Activated naive CD8-positive, alpha-beta T cell (primary cell): ENCODE measurements at regions not wholly inside any gene's neighbourhood (a gene's known extent, or its start where the extent isn't known, plus 50 kb on each side); places are given as distances from the start of the nearest gene placed in this dataset.

Experiments used
- H3K27ac Mint-ChIP-seq: one replicate; pipeline ENCODE4 v1.8.0; 2021; ENCODE audit warnings: mixed read lengths
- H3K27me3 Mint-ChIP-seq: one replicate; pipeline ENCODE4 v1.8.0; 2021; ENCODE audit warnings: mixed read lengths
- H3K36me3 Mint-ChIP-seq: one replicate; pipeline ENCODE4 v1.8.0; 2021; ENCODE audit warnings: mixed read lengths
- H3K4me1 Mint-ChIP-seq: one replicate; pipeline ENCODE4 v1.8.0; 2021; ENCODE audit warnings: low read depth, mixed read lengths
- H3K4me3 Mint-ChIP-seq: one replicate; pipeline ENCODE4 v1.8.0; 2021; ENCODE audit warnings: mild to moderate bottlenecking, mixed read lengths
- H3K9me3 Mint-ChIP-seq: one replicate; pipeline ENCODE4 v1.8.0; 2021; ENCODE audit warnings: low read depth, mixed read lengths

DNA sequence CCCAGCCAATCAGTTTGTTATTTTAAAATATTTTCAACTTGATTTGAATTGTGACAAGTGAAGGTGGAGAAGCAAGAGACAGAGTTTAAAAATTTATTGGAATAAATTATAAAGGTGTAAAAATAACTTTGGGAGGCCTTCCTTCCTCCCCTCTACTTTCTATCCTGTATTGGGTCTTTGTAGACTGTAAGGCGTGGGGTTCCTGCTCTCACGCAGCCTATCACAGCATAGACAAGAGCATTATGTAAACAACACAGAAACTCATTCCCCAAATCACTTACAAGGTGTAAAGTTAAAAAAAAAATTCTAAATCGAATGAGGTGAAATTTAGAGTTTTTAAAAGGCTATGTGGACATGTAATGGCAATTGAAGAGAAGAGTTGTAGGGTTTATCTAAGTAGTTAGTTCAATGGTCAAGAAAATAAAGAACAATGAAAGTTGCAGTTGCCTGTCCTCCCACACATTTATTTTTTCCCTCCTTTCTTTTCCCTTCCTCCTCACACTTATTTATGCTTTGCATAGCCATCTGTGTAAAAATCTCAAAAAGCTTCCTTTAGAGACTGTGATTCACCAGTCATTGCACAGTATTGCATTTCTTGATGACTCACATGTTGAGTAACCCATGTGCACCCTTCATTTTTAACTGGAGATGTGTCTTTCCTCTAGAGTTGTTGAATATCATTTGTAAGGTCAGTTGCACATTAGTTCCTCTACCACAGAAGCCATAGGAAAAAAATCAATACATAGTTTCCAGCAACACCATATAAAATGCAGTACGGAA lies 242.2 kb downstream of the PTPRC start:
- H3K27ac Mint-ChIP-seq = peak overlapping the region; percentile 89

GRCh38 chr1:198883184-198883583 lies 244.3 kb downstream of the PTPRC start:
- Mint-ChIP-seq H3K27me3 (no peaks in the 10 kb centered on the region), H3K36me3 (peaks cover 23% of the 10 kb centered on the region), H3K9me3 (peaks cover 7% of the 10 kb centered on the region), H3K4me3 (no peak overlapping the region), H3K4me1 (peaks cover 47% of the 10 kb centered on the region), H3K27ac (peak overlapping the region; percentile 61)

More for the DNA sequence above, 242.2 kb downstream of the PTPRC start:
- H3K36me3 Mint-ChIP-seq = peaks cover 25% of the 10 kb centered on the region
- H3K27me3 Mint-ChIP-seq = no peaks in the 10 kb centered on the region
- peaks cover 42% of the 10 kb centered on the region for H3K4me1 Mint-ChIP-seq
- peaks cover 7% of the 10 kb centered on the region for H3K9me3 Mint-ChIP-seq
- peak overlapping the region; percentile 46 for H3K4me3 Mint-ChIP-seq

- H3K27me3 Mint-ChIP-seq = no peaks in the 10 kb centered on the region
- H3K4me1 Mint-ChIP-seq = peaks cover 21% of the 10 kb centered on the region
- H3K9me3 Mint-ChIP-seq = no peaks in the 10 kb centered on the region
- peaks cover 5% of the 10 kb centered on the region for H3K36me3 Mint-ChIP-seq
- H3K27ac Mint-ChIP-seq = no peak overlapping the region
- H3K4me3 Mint-ChIP-seq = no peak overlapping the region
Measured at GRCh38 chr1:198887866-198888265, 249.0 kb downstream of the PTPRC start.

- Mint-ChIP-seq H3K4me1 (peaks cover 16% of the 10 kb centered on the region), H3K27me3 (no peaks in the 10 kb centered on the region), H3K27ac (no peak overlapping the region), H3K36me3 (peaks cover 5% of the 10 kb centered on the region), H3K9me3 (no peaks in the 10 kb centered on the region), H3K4me3 (no peak overlapping the region)
Measured at GRCh38 chr1:198888379-198888943, 249.6 kb downstream of the PTPRC start.

- Mint-ChIP-seq H3K4me3 (no peak overlapping the region), H3K36me3 (peaks cover 5% of the 10 kb centered on the region), H3K27ac (no peak overlapping the region), H3K9me3 (no peaks in the 10 kb centered on the region), H3K4me1 (peaks cover 15% of the 10 kb centered on the region), H3K27me3 (no peaks in the 10 kb centered on the region)
Measured at GRCh38 chr1:198889101-198889500, 250.3 kb downstream of the PTPRC start.

DNA sequence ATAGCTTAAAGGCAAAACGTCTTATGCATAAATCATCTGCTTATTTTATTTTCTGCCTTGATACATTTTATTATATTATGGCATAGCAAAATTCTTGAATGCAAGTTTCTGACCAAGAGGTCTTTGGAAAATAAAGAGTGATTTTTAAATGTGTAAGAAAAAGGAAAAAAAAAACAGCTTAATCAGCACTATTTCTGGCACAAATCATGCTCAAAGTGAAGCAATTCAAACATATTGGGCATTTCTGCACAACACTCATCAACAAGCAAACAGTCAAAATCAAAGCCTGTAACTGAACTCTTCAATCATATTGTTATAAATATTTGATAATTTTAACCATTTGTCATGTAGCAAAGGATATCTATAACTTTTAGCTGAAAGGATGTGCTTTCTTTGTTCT lies 250.9 kb downstream of the PTPRC start:
- Mint-ChIP-seq H3K27me3 (no peaks in the 10 kb centered on the region), H3K4me1 (peaks cover 15% of the 10 kb centered on the region), H3K36me3 (peaks cover 5% of the 10 kb centered on the region), H3K9me3 (no peaks in the 10 kb centered on the region), H3K4me3 (no peak overlapping the region), H3K27ac (no peak overlapping the region)

DNA sequence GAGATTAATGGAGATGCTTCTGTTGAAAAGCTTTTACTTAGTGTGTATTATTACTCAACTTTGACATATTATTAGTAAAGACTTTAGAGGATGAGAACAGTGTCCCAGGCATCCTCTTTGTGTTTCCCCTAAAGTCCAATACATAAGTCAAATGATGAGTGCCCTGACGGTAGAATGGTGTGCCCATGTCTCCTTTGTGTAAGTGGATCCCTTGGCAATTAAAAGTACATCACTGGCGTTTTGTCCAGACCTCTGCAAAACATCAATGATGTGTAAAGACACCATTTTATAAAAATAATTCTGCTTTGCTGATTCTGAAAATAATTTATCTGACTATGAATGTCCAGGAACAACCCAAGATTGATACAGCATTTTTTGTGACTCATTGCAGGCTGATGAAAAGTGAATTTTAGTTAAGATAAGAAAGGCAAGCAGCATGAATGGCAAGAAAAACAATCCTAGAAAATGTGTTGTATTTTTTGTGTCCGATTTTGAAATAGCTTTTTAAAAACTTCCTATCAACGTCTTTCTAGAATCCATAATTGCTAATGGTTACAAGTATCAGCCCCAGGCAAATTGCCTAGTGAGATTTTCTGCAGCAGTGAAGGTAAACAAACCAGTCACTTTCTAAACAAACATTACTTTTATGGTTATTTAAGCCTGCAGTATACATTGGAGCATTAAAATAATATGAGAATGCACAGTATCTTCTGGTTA lies 251.5 kb downstream of the PTPRC start:
- no peaks in the 10 kb centered on the region for H3K9me3 Mint-ChIP-seq
- no peaks in the 10 kb centered on the region for H3K27me3 Mint-ChIP-seq
- no peak overlapping the region for H3K27ac Mint-ChIP-seq
- H3K36me3 Mint-ChIP-seq = peaks cover 5% of the 10 kb centered on the region
- H3K4me3 Mint-ChIP-seq = no peak overlapping the region
- H3K4me1 Mint-ChIP-seq = peaks cover 12% of the 10 kb centered on the region

DNA sequence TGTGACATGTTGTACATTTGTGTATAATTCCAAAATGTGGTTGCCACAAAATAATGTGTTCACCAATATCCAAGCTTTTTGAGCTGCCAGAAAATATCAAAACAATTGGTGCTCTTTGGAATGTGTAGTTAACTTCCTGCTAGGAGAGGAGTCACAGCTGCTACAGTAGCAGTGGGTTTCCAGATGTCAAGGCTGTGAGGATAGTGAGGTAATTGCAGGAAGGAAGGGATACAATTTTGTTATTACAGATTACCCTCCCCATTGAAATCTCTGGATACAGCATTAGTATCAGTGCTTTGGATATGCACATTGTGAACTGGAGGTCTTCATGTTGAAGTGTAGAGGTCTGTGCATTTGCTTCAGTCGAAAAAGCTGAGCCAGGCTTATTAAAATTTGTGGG lies 253.2 kb downstream of the PTPRC start:
- Mint-ChIP-seq H3K4me1 (peaks cover 14% of the 10 kb centered on the region), H3K27ac (no peak overlapping the region), H3K4me3 (no peak overlapping the region), H3K36me3 (peaks cover 14% of the 10 kb centered on the region), H3K27me3 (no peaks in the 10 kb centered on the region), H3K9me3 (peaks cover 4% of the 10 kb centered on the region)

DNA sequence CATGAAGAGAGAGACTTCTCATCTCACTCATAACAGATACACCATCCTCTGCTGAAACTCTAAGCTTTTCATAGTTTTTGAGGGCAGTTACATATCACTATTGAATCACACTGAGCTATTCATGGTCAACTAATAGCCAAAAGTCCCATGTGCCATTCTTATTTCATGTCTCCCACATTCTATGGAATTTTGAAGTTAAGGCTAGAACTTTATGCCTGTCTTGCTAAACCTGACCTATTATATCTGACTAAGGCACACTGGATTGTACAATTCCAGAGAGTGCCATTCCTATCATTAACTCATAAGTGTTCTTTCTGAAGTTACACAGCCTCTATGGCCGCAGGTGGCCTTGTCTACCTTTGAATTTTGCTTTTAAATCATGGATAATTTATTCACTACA lies 254.3 kb downstream of the PTPRC start:
- peaks cover 4% of the 10 kb centered on the region for H3K9me3 Mint-ChIP-seq
- peaks cover 16% of the 10 kb centered on the region for H3K36me3 Mint-ChIP-seq
- H3K4me3 Mint-ChIP-seq = no peak overlapping the region
- peaks cover 14% of the 10 kb centered on the region for H3K4me1 Mint-ChIP-seq
- H3K27ac Mint-ChIP-seq = no peak overlapping the region
- H3K27me3 Mint-ChIP-seq = no peaks in the 10 kb centered on the region

GRCh38 chr1:198893763-198894444 lies 255.1 kb downstream of the PTPRC start:
- H3K27ac Mint-ChIP-seq = no peak overlapping the region
- no peak overlapping the region for H3K4me3 Mint-ChIP-seq
- H3K27me3 Mint-ChIP-seq = no peaks in the 10 kb centered on the region
- peaks cover 16% of the 10 kb centered on the region for H3K36me3 Mint-ChIP-seq
- peaks cover 14% of the 10 kb centered on the region for H3K4me1 Mint-ChIP-seq
- peaks cover 4% of the 10 kb centered on the region for H3K9me3 Mint-ChIP-seq

- Mint-ChIP-seq H3K4me3 (no peak overlapping the region), H3K4me1 (peaks cover 7% of the 10 kb centered on the region), H3K9me3 (no peaks in the 10 kb centered on the region), H3K27ac (no peak overlapping the region), H3K36me3 (peaks cover 29% of the 10 kb centered on the region), H3K27me3 (no peaks in the 10 kb centered on the region)
Measured at GRCh38 chr1:198901266-198901665, 262.4 kb downstream of the PTPRC start.

GRCh38 chr1:198902655-198903054 lies 263.8 kb downstream of the PTPRC start:
- Mint-ChIP-seq H3K9me3 (no peaks in the 10 kb centered on the region), H3K4me1 (peaks cover 19% of the 10 kb centered on the region), H3K27me3 (no peaks in the 10 kb centered on the region), H3K36me3 (peaks cover 26% of the 10 kb centered on the region), H3K4me3 (no peak overlapping the region), H3K27ac (no peak overlapping the region)

DNA sequence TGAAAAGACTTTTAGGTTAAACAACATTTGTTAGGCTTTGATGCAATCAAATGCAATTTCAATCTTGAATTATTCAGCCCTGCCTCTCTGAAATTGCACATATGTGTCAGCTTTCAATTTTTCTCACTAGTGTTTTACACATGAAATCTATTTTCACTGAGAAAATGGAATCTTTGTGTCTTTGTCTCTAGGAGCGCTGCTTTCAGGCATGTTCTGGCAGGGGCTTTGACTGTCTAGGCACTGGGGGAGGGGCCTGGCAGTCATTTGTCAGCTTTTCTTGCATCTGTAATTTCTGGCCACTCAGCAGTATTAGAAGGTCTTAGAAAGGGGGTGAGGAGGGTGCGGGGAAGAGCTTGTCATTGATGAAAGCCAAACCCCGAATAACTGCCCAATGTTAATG lies 264.4 kb downstream of the PTPRC start:
- H3K4me3 Mint-ChIP-seq = no peak overlapping the region
- H3K4me1 Mint-ChIP-seq = peaks cover 21% of the 10 kb centered on the region
- H3K9me3 Mint-ChIP-seq = no peaks in the 10 kb centered on the region
- H3K27me3 Mint-ChIP-seq = no peaks in the 10 kb centered on the region
- H3K27ac Mint-ChIP-seq = no peak overlapping the region
- peaks cover 25% of the 10 kb centered on the region for H3K36me3 Mint-ChIP-seq

DNA sequence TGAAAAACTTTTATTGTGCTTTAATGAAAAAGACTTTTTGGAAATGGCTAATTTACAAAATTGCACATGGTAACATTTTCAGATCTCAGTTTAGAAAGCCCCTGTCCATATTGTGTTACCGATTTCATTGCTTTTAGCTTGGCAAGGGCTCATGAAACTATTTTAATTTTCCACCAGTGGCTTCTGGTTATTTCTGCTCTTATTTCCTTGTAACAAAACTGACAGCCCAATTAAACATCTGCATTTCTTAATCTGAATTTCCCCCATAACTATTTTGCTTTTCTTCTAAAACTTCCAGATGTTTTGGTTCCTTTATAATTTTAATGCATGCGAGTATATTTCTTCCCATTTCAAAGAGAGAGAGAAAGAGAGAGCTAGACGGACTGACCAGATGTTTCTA lies 264.8 kb downstream of the PTPRC start:
- no peak overlapping the region for H3K27ac Mint-ChIP-seq
- H3K4me3 Mint-ChIP-seq = no peak overlapping the region
- no peaks in the 10 kb centered on the region for H3K9me3 Mint-ChIP-seq
- peaks cover 27% of the 10 kb centered on the region for H3K36me3 Mint-ChIP-seq
- H3K27me3 Mint-ChIP-seq = no peaks in the 10 kb centered on the region
- peaks cover 24% of the 10 kb centered on the region for H3K4me1 Mint-ChIP-seq

- no peaks in the 10 kb centered on the region for H3K9me3 Mint-ChIP-seq
- no peak overlapping the region for H3K27ac Mint-ChIP-seq
- no peak overlapping the region for H3K4me3 Mint-ChIP-seq
- H3K27me3 Mint-ChIP-seq = no peaks in the 10 kb centered on the region
- H3K4me1 Mint-ChIP-seq = peaks cover 24% of the 10 kb centered on the region
- peaks cover 23% of the 10 kb centered on the region for H3K36me3 Mint-ChIP-seq
Measured at GRCh38 chr1:198904321-198904720, 265.5 kb downstream of the PTPRC start.
